Progenitor cell of endocrine pancreas (in vitro differentiated cells): ENCODE measurements at regions not wholly inside any gene's neighbourhood (a gene's known extent, or its start where the extent isn't known, plus 50 kb on each side); places are given as distances from the start of the nearest gene placed in this dataset.

Source experiments
- DNase-seq: peaks from one replicate; pipeline ENCODE4 v3.0.0; 2021; ENCODE audit warnings: low spot score; ENCODE audit not compliant: unreplicated experiment
- H3K27ac Mint-ChIP-seq: 2 replicates; pipeline ENCODE4 v1.8.0; 2021; ENCODE audit warnings: mild to moderate bottlenecking, moderate library complexity, mixed read lengths
- H3K27me3 Mint-ChIP-seq: 2 replicates; pipeline ENCODE4 v1.8.0; 2021; ENCODE audit warnings: mixed read lengths
- H3K36me3 Mint-ChIP-seq: 2 replicates; pipeline ENCODE4 v1.8.0; 2022; ENCODE audit warnings: mixed read lengths; ENCODE audit not compliant: insufficient read depth
- H3K4me1 Mint-ChIP-seq: 2 replicates; pipeline ENCODE4 v1.8.0; 2021; ENCODE audit warnings: low read depth, mixed read lengths
- H3K4me3 Mint-ChIP-seq: 2 replicates; pipeline ENCODE4 v1.8.0; 2021; ENCODE audit warnings: low read depth, mild to moderate bottlenecking, moderate library complexity, mixed read lengths
- H3K9me3 Mint-ChIP-seq: 2 replicates; pipeline ENCODE4 v1.8.0; 2021; ENCODE audit warnings: low read depth, mixed read lengths
- CTCF ChIP-seq: fragments of 200-600 bp; sonication (generic); IDR thresholded peaks from one replicate; pipeline ENCODE4 v1.5.0; 2021; ENCODE audit warnings: antibody characterized with exemption, mild to moderate bottlenecking; ENCODE audit not compliant: unreplicated experiment

- Mint-ChIP-seq H3K27ac (peak overlapping the region; percentile 33), H3K4me3 (no peak overlapping the region), H3K4me1 (peaks cover 31% of the 10 kb centered on the region), H3K9me3 (no peaks in the 10 kb centered on the region), H3K27me3 (no peaks in the 10 kb centered on the region), H3K36me3 (no peaks in the 10 kb centered on the region)
- no peak for TF ChIP-seq CTCF
- no peak for DNase-seq
These were observed 202.6 kb upstream of the TMEM45B start for GRCh38 chr11:129613071-129613470.

GRCh38 chr11:129614256-129614944, 201.2 kb upstream of the TMEM45B start:
- Mint-ChIP-seq H3K27ac (no peak overlapping the region), H3K36me3 (no peaks in the 10 kb centered on the region), H3K4me1 (peaks cover 37% of the 10 kb centered on the region), H3K4me3 (no peak overlapping the region), H3K9me3 (no peaks in the 10 kb centered on the region), H3K27me3 (no peaks in the 10 kb centered on the region)
- no peak for TF ChIP-seq CTCF
- no peak for DNase-seq

- no peak for DNase-seq
- no peak overlapping the region for H3K4me3 Mint-ChIP-seq
- H3K9me3 Mint-ChIP-seq, result no peaks in the 10 kb centered on the region
- no peak overlapping the region for H3K27ac Mint-ChIP-seq
- H3K36me3 Mint-ChIP-seq, result no peaks in the 10 kb centered on the region
- H3K4me1 Mint-ChIP-seq, result peaks cover 25% of the 10 kb centered on the region
- H3K27me3 Mint-ChIP-seq, result peaks cover 4% of the 10 kb centered on the region
- TF ChIP-seq CTCF, result no peak
These were observed 197.5 kb upstream of the TMEM45B start for GRCh38 chr11:129618046-129618569.

- no peak overlapping the region for H3K4me3 Mint-ChIP-seq
- peaks cover 25% of the 10 kb centered on the region for H3K4me1 Mint-ChIP-seq
- H3K9me3 Mint-ChIP-seq, result peaks cover 2% of the 10 kb centered on the region
- no peak for TF ChIP-seq CTCF
- peaks cover 4% of the 10 kb centered on the region for H3K27me3 Mint-ChIP-seq
- DNase-seq, result no peak
- H3K27ac Mint-ChIP-seq, result no peak overlapping the region
- no peaks in the 10 kb centered on the region for H3K36me3 Mint-ChIP-seq
These were observed 195.2 kb upstream of the TMEM45B start for GRCh38 chr11:129620237-129621104.

- no peak for TF ChIP-seq CTCF
- H3K4me1 Mint-ChIP-seq, result peaks cover 3% of the 10 kb centered on the region
- H3K9me3 Mint-ChIP-seq, result peaks cover 12% of the 10 kb centered on the region
- peaks cover 4% of the 10 kb centered on the region for H3K27me3 Mint-ChIP-seq
- H3K4me3 Mint-ChIP-seq, result no peak overlapping the region
- H3K27ac Mint-ChIP-seq, result no peak overlapping the region
- no peaks in the 10 kb centered on the region for H3K36me3 Mint-ChIP-seq
- DNase-seq, result no peak
These were observed 189.7 kb upstream of the TMEM45B start for GRCh38 chr11:129625930-129626329.
